ENCODE measurements at regions not wholly inside any gene's neighbourhood (a gene's known extent, or its start where the extent isn't known, plus 50 kb on each side); places are given as distances from the start of the nearest gene placed in this dataset.

- Histone ChIP-seq H3K27me3 (no peaks in the 10 kb centered on the region), H3K4me1 (peaks cover 15% of the 10 kb centered on the region), H4K20me1 (ENCODE audit: low read depth) (no peaks in the 10 kb centered on the region), H3K4me2 (no peak overlapping the region), H3K9me3 (ENCODE audit: low read depth) (no peaks in the 10 kb centered on the region), H2AFZ (replicated peaks) (no peak overlapping the region), H3K27ac (no peak overlapping the region), H3K9ac (no peak overlapping the region), H3K79me2 (ENCODE audit: low read depth) (no peaks in the 10 kb centered on the region), H3F3A (ENCODE audit: low read depth) (peaks cover 3% of the 10 kb centered on the region), H3K36me3 (no peaks in the 10 kb centered on the region), H3K4me3 (no peak overlapping the region)
- Mint-ChIP-seq H3K27me3 (ENCODE audit: insufficient read depth, low read depth) (peaks cover 6% of the 10 kb centered on the region), H3K36me3 (no peaks in the 10 kb centered on the region), H3K4me1 (peaks cover 12% of the 10 kb centered on the region), H3K4me3 (no peak overlapping the region), H3K27ac (no peak overlapping the region), H3K9me3 (no peaks in the 10 kb centered on the region)
- TF ChIP-seq EZH2phosphoT487 (IDR thresholded peaks at IDR 0.05) (no peak), EZH2 (IDR thresholded peaks at IDR 0.05) (no peak)
- TF ChIP-seq, protein P1, sequence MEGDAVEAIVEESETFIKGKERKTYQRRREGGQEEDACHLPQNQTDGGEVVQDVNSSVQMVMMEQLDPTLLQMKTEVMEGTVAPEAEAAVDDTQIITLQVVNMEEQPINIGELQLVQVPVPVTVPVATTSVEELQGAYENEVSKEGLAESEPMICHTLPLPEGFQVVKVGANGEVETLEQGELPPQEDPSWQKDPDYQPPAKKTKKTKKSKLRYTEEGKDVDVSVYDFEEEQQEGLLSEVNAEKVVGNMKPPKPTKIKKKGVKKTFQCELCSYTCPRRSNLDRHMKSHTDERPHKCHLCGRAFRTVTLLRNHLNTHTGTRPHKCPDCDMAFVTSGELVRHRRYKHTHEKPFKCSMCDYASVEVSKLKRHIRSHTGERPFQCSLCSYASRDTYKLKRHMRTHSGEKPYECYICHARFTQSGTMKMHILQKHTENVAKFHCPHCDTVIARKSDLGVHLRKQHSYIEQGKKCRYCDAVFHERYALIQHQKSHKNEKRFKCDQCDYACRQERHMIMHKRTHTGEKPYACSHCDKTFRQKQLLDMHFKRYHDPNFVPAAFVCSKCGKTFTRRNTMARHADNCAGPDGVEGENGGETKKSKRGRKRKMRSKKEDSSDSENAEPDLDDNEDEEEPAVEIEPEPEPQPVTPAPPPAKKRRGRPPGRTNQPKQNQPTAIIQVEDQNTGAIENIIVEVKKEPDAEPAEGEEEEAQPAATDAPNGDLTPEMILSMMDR (IDR thresholded peaks at IDR 0.05) = no peak
- no peak for DNase-seq (ENCODE audit: low spot score)
Measured at GRCh38 chr3:66152336-66152735, 68.5 kb upstream of the SLC25A26 start.

GRCh38 chr3:66150977-66151376 is 69.8 kb upstream of the SLC25A26 start:
- Histone ChIP-seq H3K9ac (no peak overlapping the region), H3K4me1 (peaks cover 15% of the 10 kb centered on the region), H3K27ac (no peak overlapping the region), H4K20me1 (ENCODE audit: low read depth) (no peaks in the 10 kb centered on the region), H3K79me2 (ENCODE audit: low read depth) (no peaks in the 10 kb centered on the region), H3K27me3 (no peaks in the 10 kb centered on the region), H3K36me3 (no peaks in the 10 kb centered on the region), H3K4me2 (no peak overlapping the region), H2AFZ (replicated peaks) (no peak overlapping the region), H3F3A (ENCODE audit: low read depth) (peaks cover 3% of the 10 kb centered on the region), H3K4me3 (no peak overlapping the region), H3K9me3 (ENCODE audit: low read depth) (no peaks in the 10 kb centered on the region)
- Mint-ChIP-seq H3K36me3 (no peaks in the 10 kb centered on the region), H3K27me3 (ENCODE audit: insufficient read depth, low read depth) (peaks cover 4% of the 10 kb centered on the region), H3K4me1 (peaks cover 12% of the 10 kb centered on the region), H3K4me3 (no peak overlapping the region), H3K9me3 (no peaks in the 10 kb centered on the region), H3K27ac (no peak overlapping the region)
- no peak for DNase-seq (ENCODE audit: low spot score)
- TF ChIP-seq EZH2 (IDR thresholded peaks at IDR 0.05) (no peak), EZH2phosphoT487 (IDR thresholded peaks at IDR 0.05) (no peak)
- TF ChIP-seq, protein P1 (IDR thresholded peaks at IDR 0.05) = no peak

GRCh38 chr3:66149269-66149668 is 71.5 kb upstream of the SLC25A26 start:
- Mint-ChIP-seq H3K9me3 (no peaks in the 10 kb centered on the region), H3K4me3 (no peak overlapping the region), H3K27ac (no peak overlapping the region)

More at GRCh38 chr3:66149269-66149668, 71.5 kb upstream of the SLC25A26 start:
- no peaks in the 10 kb centered on the region for H3K27me3 Mint-ChIP-seq (ENCODE audit: insufficient read depth, low read depth)
- no peak overlapping the region for H2AFZ ChIP-seq (replicated peaks)
- H3K27me3 ChIP-seq = no peaks in the 10 kb centered on the region
- H3K27ac ChIP-seq = no peak overlapping the region
- no peaks in the 10 kb centered on the region for H3K9me3 ChIP-seq (ENCODE audit: low read depth)
- H3K9ac ChIP-seq = no peak overlapping the region
- H3K4me1 Mint-ChIP-seq = peaks cover 5% of the 10 kb centered on the region
- no peak overlapping the region for H3K4me3 ChIP-seq
- TF ChIP-seq, protein P1 (IDR thresholded peaks at IDR 0.05) = no peak
- TF ChIP-seq EZH2 (IDR thresholded peaks at IDR 0.05) (no peak), EZH2phosphoT487 (IDR thresholded peaks at IDR 0.05) (no peak)
- peaks cover 10% of the 10 kb centered on the region for H3K4me1 ChIP-seq
- DNase-seq (ENCODE audit: low spot score) = no peak
- no peaks in the 10 kb centered on the region for H3K36me3 Mint-ChIP-seq
- H3K4me2 ChIP-seq = no peak overlapping the region
- H3K36me3 ChIP-seq = no peaks in the 10 kb centered on the region
- peaks cover 3% of the 10 kb centered on the region for H3F3A ChIP-seq (ENCODE audit: low read depth)
- no peaks in the 10 kb centered on the region for H4K20me1 ChIP-seq (ENCODE audit: low read depth)
- H3K79me2 ChIP-seq (ENCODE audit: low read depth) = no peaks in the 10 kb centered on the region
